ENCODE measurements at regions not wholly inside any gene's neighbourhood (a gene's known extent, or its start where the extent isn't known, plus 50 kb on each side); places are given as distances from the start of the nearest gene placed in this dataset.

GRCh38 chr9:80632041-80632440, 1057.3 kb downstream of the TLE1 start:
- Mint-ChIP-seq H3K4me3 (no peak overlapping the region), H3K9me3 (peaks cover 7 to 11% of the 10 kb centered on the region in 2 donors), H3K4me1 (no peaks in the 10 kb centered on the region), H3K27me3 (no peaks in the 10 kb centered on the region), H3K36me3 (peaks cover 1 to 13% of the 10 kb centered on the region in 2 donors), H3K27ac (no peak overlapping the region)
- no peak for DNase-seq
- ATAC-seq (replicated peaks): no peak

GRCh38 chr9:80622508-80622907, 1050.7 kb downstream of the TLE4 start:
- no peak overlapping the region for H3K4me3 Mint-ChIP-seq
- H3K4me1 Mint-ChIP-seq: no peaks in the 10 kb centered on the region
- H3K36me3 Mint-ChIP-seq: peaks cover 1 to 16% of the 10 kb centered on the region in 2 donors
- H3K27ac Mint-ChIP-seq: no peak overlapping the region
- ATAC-seq (replicated peaks) (no peak), DNase-seq (no peak)
- no peaks in the 10 kb centered on the region for H3K9me3 Mint-ChIP-seq
- H3K27me3 Mint-ChIP-seq: no peaks in the 10 kb centered on the region

- H3K27me3 Mint-ChIP-seq: no peaks in the 10 kb centered on the region
- peaks cover 1 to 16% of the 10 kb centered on the region in 2 donors for H3K36me3 Mint-ChIP-seq
- no peaks in the 10 kb centered on the region for H3K4me1 Mint-ChIP-seq
- ATAC-seq (replicated peaks): no peak
- no peak overlapping the region for H3K4me3 Mint-ChIP-seq
- H3K27ac Mint-ChIP-seq: no peak overlapping the region
- no peaks in the 10 kb centered on the region for H3K9me3 Mint-ChIP-seq
- DNase-seq: no peak
Observed at GRCh38 chr9:80619356-80619755, 1047.6 kb downstream of the TLE4 start.

GRCh38 chr9:80615964-80616363, 1044.2 kb downstream of the TLE4 start:
- DNase-seq (no peak), ATAC-seq (replicated peaks) (no peak)
- H3K36me3 Mint-ChIP-seq: peaks cover 1 to 16% of the 10 kb centered on the region in 2 donors
- no peak overlapping the region for H3K27ac Mint-ChIP-seq
- H3K9me3 Mint-ChIP-seq: no peaks in the 10 kb centered on the region
- no peaks in the 10 kb centered on the region for H3K4me1 Mint-ChIP-seq
- no peak overlapping the region for H3K4me3 Mint-ChIP-seq
- H3K27me3 Mint-ChIP-seq: no peaks in the 10 kb centered on the region

- DNase-seq: no peak
- H3K4me1 Mint-ChIP-seq: no peaks in the 10 kb centered on the region
- no peaks in the 10 kb centered on the region for H3K27me3 Mint-ChIP-seq
- H3K36me3 Mint-ChIP-seq: no peaks in the 10 kb centered on the region
- no peak for ATAC-seq (replicated peaks)
- peaks cover 0 to 3% of the 10 kb centered on the region in 2 donors for H3K9me3 Mint-ChIP-seq
- H3K27ac Mint-ChIP-seq: no peak overlapping the region
- H3K4me3 Mint-ChIP-seq: no peak overlapping the region
Observed at GRCh38 chr9:80605793-80606192, 1034.0 kb downstream of the TLE4 start.

- Mint-ChIP-seq H3K4me1 (no peaks in the 10 kb centered on the region), H3K27ac (no peak overlapping the region), H3K36me3 (no peaks in the 10 kb centered on the region), H3K4me3 (no peak overlapping the region), H3K9me3 (no peaks in the 10 kb centered on the region), H3K27me3 (no peaks in the 10 kb centered on the region)
- ATAC-seq (replicated peaks) (no peak), DNase-seq (no peak)
Observed at GRCh38 chr9:80605129-80605528, 1033.4 kb downstream of the TLE4 start.

- Mint-ChIP-seq H3K9me3 (peaks cover 0 to 3% of the 10 kb centered on the region in 2 donors), H3K4me1 (no peaks in the 10 kb centered on the region), H3K27ac (no peak overlapping the region), H3K4me3 (no peak overlapping the region), H3K36me3 (peaks cover 0 to 5% of the 10 kb centered on the region in 2 donors), H3K27me3 (peaks cover 0 to 4% of the 10 kb centered on the region in 2 donors)
- DNase-seq (no peak), ATAC-seq (replicated peaks) (no peak)
Observed at GRCh38 chr9:80602291-80602690, 1030.5 kb downstream of the TLE4 start.

GRCh38 chr9:80596579-80596978, 1024.8 kb downstream of the TLE4 start:
- H3K27ac Mint-ChIP-seq: no peak overlapping the region

GRCh38 chr9:80595192-80595591, 1023.4 kb downstream of the TLE4 start:
- peaks cover 0 to 4% of the 10 kb centered on the region in 2 donors for H3K27me3 Mint-ChIP-seq
- DNase-seq (no peak), ATAC-seq (replicated peaks) (no peak)
- H3K4me3 Mint-ChIP-seq: no peak overlapping the region
- peaks cover 1 to 15% of the 10 kb centered on the region in 2 donors for H3K36me3 Mint-ChIP-seq
- H3K4me1 Mint-ChIP-seq: peaks cover 0 to 2% of the 10 kb centered on the region in 2 donors
- H3K9me3 Mint-ChIP-seq: peaks cover 7 to 10% of the 10 kb centered on the region in 2 donors
- no peak overlapping the region for H3K27ac Mint-ChIP-seq

More at GRCh38 chr9:80596579-80596978, 1024.8 kb downstream of the TLE4 start:
- peaks cover 1 to 15% of the 10 kb centered on the region in 2 donors for H3K36me3 Mint-ChIP-seq
- no peak overlapping the region for H3K4me3 Mint-ChIP-seq
- peaks cover 7 to 10% of the 10 kb centered on the region in 2 donors for H3K9me3 Mint-ChIP-seq
- H3K4me1 Mint-ChIP-seq: peaks cover 0 to 2% of the 10 kb centered on the region in 2 donors
- ATAC-seq (replicated peaks): no peak
- DNase-seq: no peak
- peaks cover 0 to 4% of the 10 kb centered on the region in 2 donors for H3K27me3 Mint-ChIP-seq

- ATAC-seq (replicated peaks): no peak
- H3K36me3 Mint-ChIP-seq: peaks cover 1 to 10% of the 10 kb centered on the region in 2 donors
- no peak for DNase-seq
- H3K4me3 Mint-ChIP-seq: no peak overlapping the region
- H3K9me3 Mint-ChIP-seq: peaks cover 7 to 8% of the 10 kb centered on the region in 2 donors
- no peaks in the 10 kb centered on the region for H3K27me3 Mint-ChIP-seq
- peaks cover 0 to 2% of the 10 kb centered on the region in 2 donors for H3K4me1 Mint-ChIP-seq
- no peak overlapping the region for H3K27ac Mint-ChIP-seq
Observed at GRCh38 chr9:80592413-80592812, 1020.6 kb downstream of the TLE4 start.

GRCh38 chr9:80586786-80587330, 1015.1 kb downstream of the TLE4 start:
- no peak overlapping the region for H3K27ac Mint-ChIP-seq
- no peak overlapping the region for H3K4me3 Mint-ChIP-seq
- ATAC-seq (replicated peaks) (no peak), DNase-seq (no peak)
- H3K27me3 Mint-ChIP-seq: no peaks in the 10 kb centered on the region
- peaks cover 0 to 5% of the 10 kb centered on the region in 2 donors for H3K9me3 Mint-ChIP-seq
- no peaks in the 10 kb centered on the region for H3K36me3 Mint-ChIP-seq
- no peaks in the 10 kb centered on the region for H3K4me1 Mint-ChIP-seq

- peaks cover 0 to 14% of the 10 kb centered on the region in 2 donors for H3K36me3 Mint-ChIP-seq
- no peak overlapping the region for H3K27ac Mint-ChIP-seq
- no peaks in the 10 kb centered on the region for H3K27me3 Mint-ChIP-seq
- DNase-seq (no peak), ATAC-seq (replicated peaks) (no peak)
- no peak overlapping the region for H3K4me3 Mint-ChIP-seq
- peaks cover 34 to 37% of the 10 kb centered on the region in 2 donors for H3K9me3 Mint-ChIP-seq
- H3K4me1 Mint-ChIP-seq: no peaks in the 10 kb centered on the region
Observed at GRCh38 chr9:80571953-80572352, 1000.2 kb downstream of the TLE4 start.

- Mint-ChIP-seq H3K9me3 (peaks cover 23 to 31% of the 10 kb centered on the region in 2 donors), H3K4me1 (no peaks in the 10 kb centered on the region), H3K27ac (no peak overlapping the region), H3K27me3 (no peaks in the 10 kb centered on the region), H3K36me3 (peaks cover 0 to 14% of the 10 kb centered on the region in 2 donors), H3K4me3 (no peak overlapping the region)
- no peak for DNase-seq
- no peak for ATAC-seq (replicated peaks)
Observed at GRCh38 chr9:80569236-80569635, 997.5 kb downstream of the TLE4 start.

GRCh38 chr9:80561526-80561925, 989.8 kb downstream of the TLE4 start:
- Mint-ChIP-seq H3K36me3 (peaks cover 0 to 10% of the 10 kb centered on the region in 2 donors), H3K4me3 (no peak overlapping the region), H3K4me1 (no peaks in the 10 kb centered on the region), H3K9me3 (peaks cover 9% of the 10 kb centered on the region in 2 donors), H3K27ac (no peak overlapping the region), H3K27me3 (no peaks in the 10 kb centered on the region)
- ATAC-seq (replicated peaks) (no peak), DNase-seq (no peak)

- ATAC-seq (replicated peaks) (no peak), DNase-seq (no peak)
- Mint-ChIP-seq H3K4me1 (no peaks in the 10 kb centered on the region), H3K27ac (no peak overlapping the region), H3K36me3 (peaks cover 0 to 10% of the 10 kb centered on the region in 2 donors), H3K27me3 (no peaks in the 10 kb centered on the region), H3K4me3 (no peak overlapping the region), H3K9me3 (peaks cover 9% of the 10 kb centered on the region in 2 donors)
Observed at GRCh38 chr9:80560976-80561375, 989.2 kb downstream of the TLE4 start.
